H1 (cell line): ENCODE measurements at regions not wholly inside any gene's neighbourhood (a gene's known extent, or its start where the extent isn't known, plus 50 kb on each side); places are given as distances from the start of the nearest gene placed in this dataset.

Experiments
- CTCF ChIA-PET: fragments of 300-600 bp; sonication (Branson Sonifier 250); formaldehyde crosslinking; loops from one replicate; lab custom pipeline; 2021; ENCODE audit not compliant: partially characterized antibody; lab: Charles Lee
- POLR2A ChIA-PET: fragments of 300-600 bp; sonication (Branson Sonifier 250); formaldehyde crosslinking; loops from one replicate; lab custom pipeline; 2021; ENCODE audit warnings: inconsistent platforms; ENCODE audit not compliant: partially characterized antibody; lab: Charles Lee
- DNase-seq, 2 experiments: peaks; one replicate each; pipeline versions ENCODE4 v3.0.0 to v3.0.0-alpha.2; 2010 to 2022; ENCODE audit warnings: low spot score in 2 of 2, low read depth in 1 of 2, mixed read lengths in 1 of 2
- FAIRE-seq: peaks from 2 replicates; lab custom pipeline; 2011; peaks lifted over from hg19 to GRCh38; lab: Jason Lieb, UNC
- H2AFZ ChIP-seq: 2 replicates; pipeline ENCODE4 v1.8.1; 2012; ENCODE audit warnings: low read length, inconsistent platforms
- H2AK5ac ChIP-seq: 2 replicates; pipeline ENCODE4 v1.6.1; 2013; ENCODE audit warnings: low read depth, low read length
- H2BK120ac ChIP-seq: replicated peaks from 2 replicates; pipeline ENCODE3; 2013; ENCODE audit warnings: low read depth, low read length, inconsistent platforms
- H2BK12ac ChIP-seq: 2 replicates; pipeline ENCODE4 v1.6.1; 2013; ENCODE audit warnings: low read depth, low read length
- H2BK15ac ChIP-seq: 2 replicates; pipeline ENCODE4 v1.6.1; 2013; ENCODE audit warnings: low read length
- H2BK20ac ChIP-seq: 2 replicates; pipeline ENCODE4 v1.6.1; 2013; ENCODE audit warnings: low read length
- H2BK5ac ChIP-seq: 2 replicates; pipeline ENCODE4 v1.6.1; 2013; ENCODE audit warnings: low read depth, low read length
- H3K14ac ChIP-seq: 2 replicates; pipeline ENCODE4 v1.6.1; 2013; ENCODE audit warnings: inconsistent platforms; ENCODE audit not compliant: insufficient read length
- H3K18ac ChIP-seq: 2 replicates; pipeline ENCODE4 v1.6.1; 2013; ENCODE audit warnings: low read length; ENCODE audit errors: extremely low read depth
- H3K23ac ChIP-seq: 2 replicates; pipeline ENCODE4 v1.6.1; 2013; ENCODE audit warnings: inconsistent platforms; ENCODE audit not compliant: insufficient read length
- H3K23me2 ChIP-seq: 2 replicates; pipeline ENCODE4 v1.6.1; 2013; ENCODE audit warnings: low read depth, low read length
- H3K27ac ChIP-seq: 2 replicates; pipeline ENCODE4 v1.6.1; 2011; ENCODE audit warnings: low read depth, low read length, inconsistent platforms
- H3K27me3 ChIP-seq, 4 experiments: replicated peaks in 1 of 4; 1 replicate in 1 of 4; 2 replicates in 3 of 4; pipeline versions ENCODE4 v1.6.1 to v1.8.1; 2011 to 2013; ENCODE audit warnings: low read length in 3 of 4, mild to moderate bottlenecking in 3 of 4, inconsistent platforms in 2 of 4, mixed read lengths in 2 of 4, moderate library complexity in 1 of 4; ENCODE audit not compliant: control insufficient read depth in 3 of 4, insufficient read depth in 3 of 4; ENCODE audit errors: extremely low read depth in 1 of 4
- H3K36me3 ChIP-seq, 4 experiments: 2 replicates each; pipeline versions ENCODE4 v1.6.1 to v1.8.1; 2011 to 2013; ENCODE audit warnings: mild to moderate bottlenecking in 4 of 4, low read length in 3 of 4, moderate library complexity in 2 of 4, control low read depth in 1 of 4, inconsistent platforms in 1 of 4; ENCODE audit not compliant: insufficient read depth in 4 of 4, control insufficient read depth in 2 of 4
- H3K4ac ChIP-seq: replicated peaks from 2 replicates; pipeline ENCODE3; 2013; ENCODE audit warnings: low read length, low read depth, mixed read lengths, inconsistent platforms; ENCODE audit not compliant: insufficient read length
- H3K4me1 ChIP-seq, 4 experiments: replicated peaks in 1 of 4; 1 replicate in 1 of 4; 2 replicates in 3 of 4; pipeline versions ENCODE4 v1.6.1 to v1.8.1; 2011 to 2013; ENCODE audit warnings: low read length in 3 of 4, inconsistent platforms in 2 of 4, mixed read lengths in 1 of 4; ENCODE audit not compliant: insufficient read depth in 4 of 4, control insufficient read depth in 3 of 4
- H3K4me2 ChIP-seq, 2 experiments: 2 replicates each; pipeline versions ENCODE4 v1.6.1 to v1.8.1; 2011 to 2013; ENCODE audit warnings: low read depth in 2 of 2, low read length in 2 of 2, control low read depth in 1 of 2, inconsistent platforms in 1 of 2, mild to moderate bottlenecking in 1 of 2; ENCODE audit not compliant: insufficient read depth in 1 of 2
- H3K4me3 ChIP-seq, 4 experiments: fragments of 200-600, 300-600 bp in 1 of 4; sonication (generic), shearing (Covaris generic), sonication (Bioruptor Twin) in 1 of 4; 2 replicates each; pipeline versions ENCODE4 v1.5.1 to v1.8.1; 2011 to 2016; ENCODE audit warnings: low read length in 4 of 4, low read depth in 3 of 4, control low read depth in 2 of 4, inconsistent platforms in 2 of 4, mild to moderate bottlenecking in 2 of 4, mixed read lengths in 1 of 4, moderate library complexity in 1 of 4; ENCODE audit not compliant: insufficient read depth in 2 of 4; ENCODE audit errors: extremely low read depth in 1 of 4
- H3K56ac ChIP-seq: replicated peaks from 2 replicates; pipeline ENCODE3; 2013; ENCODE audit warnings: low read depth, mild to moderate bottlenecking, mixed read lengths, low read length, inconsistent platforms; ENCODE audit not compliant: insufficient read length
- H3K79me1 ChIP-seq: 2 replicates; pipeline ENCODE4 v1.6.1; 2013; ENCODE audit warnings: low read depth, low read length, control low read depth
- H3K79me2 ChIP-seq, 2 experiments: 2 replicates each; pipeline versions ENCODE4 v1.6.1 to v1.8.1; 2012 to 2013; ENCODE audit warnings: low read length in 2 of 2, mild to moderate bottlenecking in 2 of 2, inconsistent platforms in 1 of 2; ENCODE audit not compliant: insufficient read depth in 2 of 2, control insufficient read depth in 1 of 2
- H3K9ac ChIP-seq, 4 experiments: replicated peaks in 1 of 4; 1 replicate in 1 of 4; 2 replicates in 3 of 4; pipeline versions ENCODE4 v1.6.1 to v1.8.1; 2011 to 2013; ENCODE audit warnings: low read depth in 3 of 4, low read length in 3 of 4, control low read depth in 2 of 4, mild to moderate bottlenecking in 2 of 4, moderate library complexity in 2 of 4, inconsistent platforms in 1 of 4; ENCODE audit errors: extremely low read depth in 1 of 4
- H3K9me3 ChIP-seq, 2 experiments: 2 replicates each; pipeline versions ENCODE4 v1.6.1 to v1.8.1; 2012 to 2013; ENCODE audit warnings: mild to moderate bottlenecking in 2 of 2, moderate library complexity in 2 of 2, control low read depth in 1 of 2, inconsistent platforms in 1 of 2, low read depth in 1 of 2, low read length in 1 of 2, mixed read lengths in 1 of 2; ENCODE audit not compliant: insufficient read depth in 2 of 2
- H4K20me1 ChIP-seq, 2 experiments: replicated peaks in 1 of 2; 2 replicates each; pipeline versions ENCODE3 to v1.8.1; 2011 to 2013; ENCODE audit warnings: inconsistent platforms in 2 of 2, low read length in 2 of 2, mild to moderate bottlenecking in 1 of 2; ENCODE audit not compliant: insufficient read depth in 2 of 2, control insufficient read depth in 1 of 2
- H4K5ac ChIP-seq: 2 replicates; pipeline ENCODE4 v1.6.1; 2013; ENCODE audit warnings: low read length, low read depth, mixed read lengths, inconsistent platforms; ENCODE audit not compliant: insufficient read length
- H4K8ac ChIP-seq: 2 replicates; pipeline ENCODE4 v1.8.0; 2013; ENCODE audit warnings: mild to moderate bottlenecking, moderate library complexity, low read length, inconsistent platforms; ENCODE audit not compliant: insufficient read depth; ENCODE audit errors: extremely low read depth
- H4K91ac ChIP-seq: replicated peaks from 2 replicates; pipeline ENCODE3; 2013; ENCODE audit warnings: low read length, mixed read lengths, inconsistent platforms; ENCODE audit not compliant: insufficient read length
- CBX5 ChIP-seq: fragments of 300-800, 300-1000 bp; sonication (generic); IDR thresholded peaks from 2 replicates; pipeline ENCODE4 v1.7.1; 2016; ENCODE audit warnings: antibody characterized with exemption, low read length, low read depth
- CREB1 ChIP-seq: IDR thresholded peaks from 2 replicates; pipeline ENCODE4 v1.6.1; 2012; ENCODE audit warnings: inconsistent platforms
- EP300 ChIP-seq, 2 experiments: IDR thresholded peaks; 1 replicate in 1 of 2; 2 replicates in 1 of 2; pipeline ENCODE4 v1.6.1; 2011 to 2012; ENCODE audit warnings: low read depth in 2 of 2, low read length in 2 of 2, mild to moderate bottlenecking in 2 of 2, borderline replicate concordance in 1 of 2, inconsistent platforms in 1 of 2, moderate library complexity in 1 of 2
- KDM4A ChIP-seq: IDR thresholded peaks from one replicate; pipeline ENCODE4 v1.7.1; 2012; ENCODE audit warnings: low read depth, mild to moderate bottlenecking, moderate library complexity, low read length, inconsistent platforms; ENCODE audit not compliant: severe bottlenecking
- NANOG ChIP-seq: IDR thresholded peaks from 2 replicates; pipeline ENCODE4 v1.6.1; 2011; ENCODE audit warnings: low read length, low read depth, mild to moderate bottlenecking, inconsistent platforms; ENCODE audit not compliant: insufficient read depth, poor library complexity, severe bottlenecking
- POLR2A ChIP-seq, 2 experiments: IDR thresholded peaks; 1 replicate in 1 of 2; 2 replicates in 1 of 2; pipeline ENCODE4 v1.6.1; 2011; ENCODE audit warnings: low read depth in 2 of 2, low read length in 2 of 2, mild to moderate bottlenecking in 2 of 2; ENCODE audit errors: control extremely low read depth in 1 of 2
- RNF2 ChIP-seq: fragments of 200-900, 300-1000 bp; sonication (generic); IDR thresholded peaks from 2 replicates; pipeline ENCODE4 v1.7.1; 2016; ENCODE audit warnings: borderline replicate concordance, low read depth, mild to moderate bottlenecking, antibody characterized with exemption, low read length; ENCODE audit not compliant: poor library complexity, severe bottlenecking; ENCODE audit errors: missing control alignments
- SIN3A ChIP-seq, 2 experiments: IDR thresholded peaks in 1 of 2; conservative IDR thresholded peaks in 1 of 2; 2 replicates each; pipeline ENCODE4 v1.6.1; 2011 to 2012; ENCODE audit warnings: low read length in 2 of 2, improper control_type of control experiment in 1 of 2, low read depth in 1 of 2, mild to moderate bottlenecking in 1 of 2
- SIX5 ChIP-seq: IDR thresholded peaks from 2 replicates; pipeline ENCODE4 v1.6.1; 2011; ENCODE audit warnings: mild to moderate bottlenecking, low read depth, low read length
- WGBS, 2 experiments: shearing (Covaris generic) in 1 of 2; methylation state at CpG; one replicate each; pipeline versions ENCODE4 v1.1.6 to v1.1.7; 2013 to 2015; ENCODE audit warnings: low lambda C conversion rate in 2 of 2, mixed read lengths in 2 of 2, inconsistent platforms in 1 of 2, low coverage in 1 of 2, missing lambda C conversion rate in 1 of 2; ENCODE audit not compliant: insufficient replicate concordance in 2 of 2, insufficient coverage in 1 of 2, insufficient read length in 1 of 2; ENCODE audit errors: extremely low coverage in 1 of 2, missing lambda C conversion rate in 1 of 2; 5-methylcytosine and 5-hydroxymethylcytosine counted together

DNA sequence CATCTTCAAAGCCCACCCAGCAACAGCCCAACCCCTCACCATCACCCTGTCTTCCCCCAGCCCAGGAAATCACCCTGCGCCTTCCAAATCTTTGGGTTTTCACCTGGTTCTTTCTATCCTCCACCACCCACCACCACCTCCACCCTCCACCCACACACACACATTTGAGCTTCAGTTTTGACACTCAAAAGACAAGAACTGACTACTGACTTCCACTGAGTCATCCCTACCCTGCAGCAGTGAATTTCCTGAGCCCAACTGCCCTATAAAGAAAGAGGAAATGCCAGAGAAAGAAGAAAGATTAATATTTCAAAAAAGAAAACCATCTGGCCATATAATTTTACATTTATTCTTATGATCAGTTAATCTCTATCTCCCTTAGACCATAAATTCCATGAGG, 137.5 kb downstream of the CHST1 start:
- Histone ChIP-seq H3K9ac (no peak overlapping the region), H4K91ac (no peak overlapping the region), H2AFZ (no peak overlapping the region), H3K4ac (no peak overlapping the region), H3K27me3 (no peaks in the 10 kb centered on the region; a peak in 1 of 7 replicates), H3K23ac (no peak overlapping the region), H3K4me2 (no peak overlapping the region), H3K4me3 (no peak overlapping the region), H3K27ac (no peak overlapping the region), H3K56ac (no peak overlapping the region), H3K4me1 (no peaks in the 10 kb centered on the region), H4K8ac (no peak overlapping the region), H4K5ac (no peak overlapping the region), H3K9me3 (no peaks in the 10 kb centered on the region), H2BK15ac (no peak overlapping the region), H2BK20ac (no peak overlapping the region), H3K14ac (no peak overlapping the region), H3K36me3 (no peaks in the 10 kb centered on the region), H2BK12ac (no peak overlapping the region), H3K23me2 (no peaks in the 10 kb centered on the region), H2AK5ac (no peak overlapping the region), H2BK5ac (no peak overlapping the region), H4K20me1 (no peaks in the 10 kb centered on the region), H3K79me2 (no peaks in the 10 kb centered on the region), H2BK120ac (no peak overlapping the region), H3K18ac (no peak overlapping the region), H3K79me1 (no peaks in the 10 kb centered on the region)
- no peak for FAIRE-seq
- ChIA-PET CTCF (interaction anchor here (1.1 to 1.3 kb wide), 3 partner anchors 127 to 244 kb away, joined by 4 to 7 read pairs (median 5); no protein-coding TSS in a partner anchor), POLR2A (no interaction called here)
- no peak for DNase-seq
- TF ChIP-seq SIX5 (no peak), CBX5 (no peak), SIN3A (conservative IDR thresholded peaks at IDR 0.05 in 1 of 2, IDR thresholded peaks at IDR 0.05 in 1 of 2; ENCODE audit: low read depth in 1 of 2, low read length in 2 of 2) (no peak), KDM4A (no peak), POLR2A (IDR thresholded peaks at IDR 0.05; ENCODE audit: control extremely low read depth in 1 of 2, low read depth in 2 of 2, low read length in 2 of 2) (no peak), CREB1 (no peak), RNF2 (no peak), NANOG (no peak), EP300 (IDR thresholded peaks at IDR 0.05; ENCODE audit: borderline replicate concordance in 1 of 2, low read depth in 2 of 2, low read length in 2 of 2) (no peak)
- 100% methylated on average over 1 of the region's 1 CpG; no CpG with 5 or more reads in 1 of the 2 experiments for WGBS, 2 experiments
